OCI-LY7 (cell line): ENCODE measurements at regions not wholly inside any gene's neighbourhood (a gene's known extent, or its start where the extent isn't known, plus 50 kb on each side); places are given as distances from the start of the nearest gene placed in this dataset.

Experiments used
- EZH2phosphoT487 ChIP-seq: fragments of 200-600 bp; sonication (generic); IDR thresholded peaks from 2 replicates; pipeline ENCODE4 v1.6.1; 2018; ENCODE audit warnings: low read depth, borderline replicate concordance, mild to moderate bottlenecking, mixed run types, antibody characterized with exemption, low read length, moderate library complexity, mixed read lengths
- TF ChIP-seq, protein P1 (sequence below): fragments of 200-600 bp; sonication (generic); conservative IDR thresholded peaks from 2 replicates; pipeline ENCODE4 v1.5.1; 2014; ENCODE audit warnings: mild to moderate bottlenecking, antibody characterized with exemption, low read length, moderate library complexity, mixed read lengths

DNA sequence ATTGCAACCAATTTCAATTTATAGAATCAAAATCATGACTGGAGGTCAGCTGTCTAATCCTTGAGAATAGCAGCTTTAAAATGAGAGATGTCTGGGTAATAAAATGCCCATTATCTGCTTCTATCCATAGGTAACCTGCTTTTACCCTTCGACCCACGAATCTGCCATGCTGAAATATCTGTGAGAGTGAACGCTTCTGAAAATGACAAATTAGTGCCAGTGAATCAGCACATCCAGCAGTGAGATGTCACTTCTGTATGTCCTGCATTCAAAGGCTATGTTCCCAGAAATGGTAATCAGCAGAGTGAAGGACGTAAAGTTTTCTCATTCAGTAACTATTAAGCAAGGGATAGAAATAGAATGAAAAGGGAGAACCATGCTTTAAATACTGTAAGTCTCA is 532.4 kb upstream of the ITGA1 start:
- TF ChIP-seq, protein P1, sequence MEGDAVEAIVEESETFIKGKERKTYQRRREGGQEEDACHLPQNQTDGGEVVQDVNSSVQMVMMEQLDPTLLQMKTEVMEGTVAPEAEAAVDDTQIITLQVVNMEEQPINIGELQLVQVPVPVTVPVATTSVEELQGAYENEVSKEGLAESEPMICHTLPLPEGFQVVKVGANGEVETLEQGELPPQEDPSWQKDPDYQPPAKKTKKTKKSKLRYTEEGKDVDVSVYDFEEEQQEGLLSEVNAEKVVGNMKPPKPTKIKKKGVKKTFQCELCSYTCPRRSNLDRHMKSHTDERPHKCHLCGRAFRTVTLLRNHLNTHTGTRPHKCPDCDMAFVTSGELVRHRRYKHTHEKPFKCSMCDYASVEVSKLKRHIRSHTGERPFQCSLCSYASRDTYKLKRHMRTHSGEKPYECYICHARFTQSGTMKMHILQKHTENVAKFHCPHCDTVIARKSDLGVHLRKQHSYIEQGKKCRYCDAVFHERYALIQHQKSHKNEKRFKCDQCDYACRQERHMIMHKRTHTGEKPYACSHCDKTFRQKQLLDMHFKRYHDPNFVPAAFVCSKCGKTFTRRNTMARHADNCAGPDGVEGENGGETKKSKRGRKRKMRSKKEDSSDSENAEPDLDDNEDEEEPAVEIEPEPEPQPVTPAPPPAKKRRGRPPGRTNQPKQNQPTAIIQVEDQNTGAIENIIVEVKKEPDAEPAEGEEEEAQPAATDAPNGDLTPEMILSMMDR, result no peak
- TF ChIP-seq EZH2phosphoT487, result no peak
